HAP-1 (cell line): ENCODE measurements at regions not wholly inside any gene's neighbourhood (a gene's known extent, or its start where the extent isn't known, plus 50 kb on each side); places are given as distances from the start of the nearest gene placed in this dataset.

Experiments used
- DNase-seq, 2 experiments: peaks; one replicate each; pipeline ENCODE4 v3.0.0-alpha.2; 2016 to 2020; ENCODE audit warnings: low spot score in 2 of 2
- H3K27me3 ChIP-seq: fragments of 250-450 bp; sonication (Bioruptor Pico); 2 replicates; pipeline ENCODE4 v1.5.1; 2020; ENCODE audit warnings: low read depth, mild to moderate bottlenecking, moderate library complexity
- H3K36me3 ChIP-seq: fragments of 250-450 bp; sonication (Bioruptor Pico); replicated peaks from 2 replicates; pipeline ENCODE4 v1.5.1; 2020; ENCODE audit warnings: mild to moderate bottlenecking
- H3K4me1 ChIP-seq: fragments of 250-450 bp; sonication (Bioruptor Pico); 2 replicates; pipeline ENCODE4 v1.5.1; 2020; ENCODE audit warnings: mild to moderate bottlenecking
- H3K4me3 ChIP-seq: fragments of 250-450 bp; sonication (Bioruptor Pico); 2 replicates; pipeline ENCODE4 v1.5.1; 2020; ENCODE audit warnings: mild to moderate bottlenecking, moderate library complexity
- H3K9me3 ChIP-seq: fragments of 250-450 bp; sonication (Bioruptor Pico); 2 replicates; pipeline ENCODE4 v1.5.1; 2020; ENCODE audit warnings: mild to moderate bottlenecking, moderate library complexity
- in situ Hi-C: fragments of 300-500 bp; cut with MboI; formaldehyde crosslinking; loops from 3 replicates; pipeline ENCODE4 v1.14.3; 2020; ENCODE audit warnings: low sequenced_read_pairs, inconsistent platforms, mixed read lengths

DNA sequence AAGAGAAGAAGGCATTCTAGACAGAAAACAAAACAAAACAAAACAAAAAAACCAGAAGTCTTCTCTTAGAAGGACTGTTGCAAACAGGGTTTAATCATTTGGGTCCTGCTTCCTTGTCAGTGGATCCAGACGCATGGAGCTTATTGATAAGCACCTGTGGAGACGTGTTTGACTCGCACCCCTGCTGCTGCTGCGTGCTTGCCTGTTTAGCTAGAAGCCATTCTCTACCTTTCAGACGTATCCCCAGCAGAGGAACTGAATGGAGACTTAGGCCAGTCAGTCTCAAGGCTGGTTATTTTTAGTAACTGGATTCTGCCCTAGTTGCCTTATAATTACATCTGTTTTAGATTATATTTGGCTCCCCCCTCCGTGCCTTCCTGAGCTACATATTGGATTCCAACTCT is 186.1 kb upstream of the EEA1 start:
- no peak overlapping the region for H3K4me3 ChIP-seq
- no peak for DNase-seq
- H3K4me1 ChIP-seq, result peaks cover 8% of the 10 kb centered on the region
- in situ Hi-C loops, result no loop called here
- H3K36me3 ChIP-seq, result no peaks in the 10 kb centered on the region
- H3K27me3 ChIP-seq, result no peaks in the 10 kb centered on the region
- no peaks in the 10 kb centered on the region for H3K9me3 ChIP-seq

DNA sequence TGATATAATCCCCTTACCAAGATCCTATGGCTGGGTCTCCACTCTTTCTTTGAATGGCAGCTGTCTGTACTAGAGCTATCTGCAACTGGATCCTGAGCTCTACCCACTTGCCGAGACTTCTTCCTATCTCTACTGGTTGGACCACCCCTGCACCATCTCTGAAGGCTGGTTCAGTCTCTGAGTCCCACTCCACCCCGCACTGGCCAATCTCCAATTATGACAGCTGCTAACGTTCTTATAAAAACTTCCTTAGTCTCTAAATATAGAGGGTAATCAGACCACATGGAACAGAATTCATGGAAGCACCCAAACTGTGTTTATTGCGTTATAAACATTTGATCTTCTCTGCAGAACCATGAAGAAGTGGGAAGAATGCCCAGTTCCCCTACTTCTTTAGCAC is 186.6 kb upstream of the EEA1 start:
- H3K36me3 ChIP-seq, result no peaks in the 10 kb centered on the region
- no peaks in the 10 kb centered on the region for H3K9me3 ChIP-seq
- H3K27me3 ChIP-seq, result no peaks in the 10 kb centered on the region
- H3K4me1 ChIP-seq, result peaks cover 6% of the 10 kb centered on the region; the same call in 1 of the 2 replicates
- DNase-seq, result no peak
- in situ Hi-C loops, result no loop called here
- no peak overlapping the region for H3K4me3 ChIP-seq

DNA sequence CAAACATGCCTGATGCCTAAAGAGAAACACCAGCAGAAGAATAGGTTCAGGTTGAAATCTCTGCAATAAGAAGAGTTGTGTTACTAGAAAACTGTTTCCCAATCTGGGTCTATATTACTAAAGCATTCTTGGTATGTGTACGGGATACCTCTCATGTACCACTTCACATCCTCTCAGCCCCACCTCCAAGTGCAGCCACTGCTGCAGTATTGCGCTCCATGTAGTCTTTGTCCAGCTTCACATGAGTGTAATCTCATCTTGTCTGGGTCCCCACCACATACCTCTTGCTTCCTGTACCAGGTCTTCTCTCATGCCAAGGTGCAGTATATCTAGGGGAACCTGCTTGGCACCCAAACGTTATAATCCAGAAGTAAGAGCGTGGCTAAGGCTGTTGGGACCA is 187.5 kb upstream of the EEA1 start:
- Histone ChIP-seq H3K36me3 (no peaks in the 10 kb centered on the region), H3K4me3 (no peak overlapping the region), H3K9me3 (no peaks in the 10 kb centered on the region), H3K4me1 (peaks cover 7% of the 10 kb centered on the region), H3K27me3 (no peaks in the 10 kb centered on the region)
- in situ Hi-C loops, result no loop called here
- no peak for DNase-seq

- DNase-seq, result no peak
- H3K4me3 ChIP-seq, result no peak overlapping the region
- no peaks in the 10 kb centered on the region for H3K27me3 ChIP-seq
- no peaks in the 10 kb centered on the region for H3K36me3 ChIP-seq
- H3K9me3 ChIP-seq, result no peaks in the 10 kb centered on the region
- H3K4me1 ChIP-seq, result peaks cover 9% of the 10 kb centered on the region
- in situ Hi-C loops, result no loop called here
Observed at GRCh38 chr12:93121729-93122488, 192.8 kb upstream of the EEA1 start.

GRCh38 chr12:93122569-93123091 is 193.5 kb upstream of the EEA1 start:
- peaks cover 9% of the 10 kb centered on the region for H3K4me1 ChIP-seq
- in situ Hi-C loops, result no loop called here
- no peaks in the 10 kb centered on the region for H3K27me3 ChIP-seq
- no peak for DNase-seq
- no peak overlapping the region for H3K4me3 ChIP-seq
- H3K36me3 ChIP-seq, result no peaks in the 10 kb centered on the region
- H3K9me3 ChIP-seq, result no peaks in the 10 kb centered on the region

- no peaks in the 10 kb centered on the region for H3K36me3 ChIP-seq
- no peak overlapping the region for H3K4me3 ChIP-seq
- no peaks in the 10 kb centered on the region for H3K9me3 ChIP-seq
- no peaks in the 10 kb centered on the region for H3K27me3 ChIP-seq
- H3K4me1 ChIP-seq, result peaks cover 9% of the 10 kb centered on the region
- in situ Hi-C loops, result no loop called here
- DNase-seq, result no peak
Observed at GRCh38 chr12:93125126-93125525, 196.0 kb upstream of the EEA1 start.

- no peak for DNase-seq
- H3K27me3 ChIP-seq, result no peaks in the 10 kb centered on the region
- peaks cover 8% of the 10 kb centered on the region for H3K4me1 ChIP-seq
- H3K9me3 ChIP-seq, result no peaks in the 10 kb centered on the region
- no peak overlapping the region for H3K4me3 ChIP-seq
- in situ Hi-C loops, result no loop called here
- H3K36me3 ChIP-seq, result no peaks in the 10 kb centered on the region
Observed at GRCh38 chr12:93126069-93126474, 197.0 kb upstream of the EEA1 start.

DNA sequence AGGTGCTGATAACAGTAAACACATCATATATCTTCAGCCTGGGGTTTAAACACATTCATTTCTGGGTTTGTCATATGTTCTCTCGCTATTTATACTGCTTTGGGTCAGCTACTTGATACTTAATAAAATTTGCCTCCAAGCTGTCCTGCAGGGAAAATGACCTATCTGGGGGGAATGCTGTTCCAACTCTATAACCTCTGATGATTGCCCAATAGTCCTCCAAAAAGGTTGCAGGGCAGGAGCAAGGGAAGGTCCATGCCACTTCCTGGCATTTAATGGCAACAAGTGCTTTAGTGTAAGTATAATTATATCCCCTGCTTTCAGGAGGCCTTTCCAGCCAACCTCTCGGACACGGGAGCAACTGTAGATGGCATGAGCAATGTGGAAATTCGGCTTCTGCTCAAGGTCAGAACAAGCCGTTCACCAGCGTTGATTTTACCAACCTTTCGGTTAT is 198.0 kb upstream of the EEA1 start:
- H3K4me3 ChIP-seq, result no peak overlapping the region
- in situ Hi-C loops, result no loop called here

DNA sequence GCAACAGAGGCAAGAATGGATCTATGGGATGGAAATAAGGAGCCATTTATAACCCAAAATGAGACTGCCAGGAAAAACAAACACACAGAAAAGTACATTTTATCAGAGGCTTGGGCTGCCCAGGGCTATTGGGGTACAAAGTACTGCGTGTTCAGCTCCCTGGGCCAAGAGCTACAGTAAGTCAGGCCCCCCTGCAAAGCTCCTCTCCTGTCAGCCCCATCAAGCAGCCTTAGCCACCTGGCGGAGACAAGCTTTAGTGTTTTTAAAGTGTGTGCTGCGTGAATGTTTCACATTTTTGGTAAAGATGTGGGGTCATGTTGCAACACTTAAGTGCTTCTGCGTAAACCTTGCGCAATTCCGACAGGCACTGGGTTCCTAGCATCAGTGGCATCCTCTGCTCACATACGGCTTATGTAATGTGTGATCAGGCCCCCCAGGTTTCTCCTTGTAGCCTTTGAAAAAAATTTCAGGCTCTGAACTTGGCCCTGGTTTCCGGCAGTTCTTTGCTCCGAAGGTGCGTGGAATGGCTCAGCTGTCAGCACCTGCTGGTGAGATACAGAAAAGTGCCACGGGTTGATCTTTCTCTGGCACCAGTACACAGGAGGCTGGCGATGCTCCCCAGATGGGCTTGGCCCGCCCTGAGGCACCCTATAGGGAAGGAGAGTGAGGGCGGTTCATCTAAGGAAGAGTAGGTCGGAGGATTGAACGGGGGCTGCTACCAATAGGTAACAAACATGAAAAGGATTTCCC is 198.7 kb upstream of the EEA1 start:
- no peaks in the 10 kb centered on the region for H3K36me3 ChIP-seq
- in situ Hi-C loops, result no loop called here
- no peak for DNase-seq
- H3K4me3 ChIP-seq, result no peak overlapping the region
- no peaks in the 10 kb centered on the region for H3K4me1 ChIP-seq
- no peaks in the 10 kb centered on the region for H3K27me3 ChIP-seq
- no peaks in the 10 kb centered on the region for H3K9me3 ChIP-seq

More for the DNA sequence above, 198.0 kb upstream of the EEA1 start:
- no peaks in the 10 kb centered on the region for H3K36me3 ChIP-seq
- no peaks in the 10 kb centered on the region for H3K9me3 ChIP-seq
- no peaks in the 10 kb centered on the region for H3K27me3 ChIP-seq
- no peaks in the 10 kb centered on the region for H3K4me1 ChIP-seq
- no peak for DNase-seq

DNA sequence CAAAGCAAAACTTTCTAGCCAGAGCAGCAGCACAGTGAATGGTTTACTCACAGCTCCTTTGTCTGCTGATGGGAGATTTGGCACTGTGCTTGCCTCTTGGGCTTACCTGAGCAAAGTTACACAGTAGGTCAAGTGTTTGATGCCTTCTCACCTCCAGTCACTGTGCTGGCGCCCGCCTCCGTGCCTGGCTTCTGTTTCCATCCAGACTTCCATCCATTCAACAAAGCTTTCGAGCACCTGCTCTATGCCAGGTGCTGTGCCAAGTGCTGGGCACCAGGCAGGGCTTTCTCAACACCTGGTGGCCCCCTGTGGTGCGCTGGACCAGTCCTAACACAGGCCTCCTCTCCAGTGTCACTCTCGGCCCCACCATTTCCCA is 199.2 kb upstream of the EEA1 start:
- in situ Hi-C loops, result no loop called here
- Histone ChIP-seq H3K4me3 (no peak overlapping the region), H3K27me3 (no peaks in the 10 kb centered on the region), H3K9me3 (no peaks in the 10 kb centered on the region), H3K36me3 (no peaks in the 10 kb centered on the region), H3K4me1 (no peaks in the 10 kb centered on the region)
- no peak for DNase-seq

- H3K9me3 ChIP-seq, result no peaks in the 10 kb centered on the region
- H3K4me1 ChIP-seq, result no peaks in the 10 kb centered on the region
- in situ Hi-C loops, result no loop called here
- no peaks in the 10 kb centered on the region for H3K36me3 ChIP-seq
- H3K27me3 ChIP-seq, result no peaks in the 10 kb centered on the region
- H3K4me3 ChIP-seq, result no peak overlapping the region
- DNase-seq, result no peak
Observed at GRCh38 chr12:93130366-93131054, 201.4 kb upstream of the EEA1 start.

DNA sequence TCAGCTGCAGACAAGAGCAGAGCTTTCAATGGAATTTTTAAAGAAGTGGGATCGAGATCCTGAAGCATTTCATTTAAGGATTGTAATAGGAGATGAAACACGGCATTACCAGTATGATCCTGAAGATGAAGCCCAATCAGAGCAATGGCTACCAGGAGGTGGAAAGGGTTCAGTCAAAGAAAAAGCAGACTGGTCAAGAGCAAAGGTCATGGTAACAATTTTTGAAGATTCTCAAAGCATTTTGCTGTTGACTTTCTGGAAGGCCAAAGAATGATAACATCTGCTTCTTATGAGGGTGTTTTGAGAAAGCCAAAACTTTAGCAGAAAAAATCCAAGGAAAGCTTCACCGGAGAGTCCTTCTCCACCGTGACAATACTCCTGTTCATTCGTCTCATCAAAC is 204.3 kb upstream of the EEA1 start:
- Histone ChIP-seq H3K36me3 (no peaks in the 10 kb centered on the region), H3K4me3 (no peak overlapping the region), H3K27me3 (no peaks in the 10 kb centered on the region), H3K9me3 (no peaks in the 10 kb centered on the region), H3K4me1 (no peaks in the 10 kb centered on the region)
- in situ Hi-C loops, result no loop called here
- no peak for DNase-seq

DNA sequence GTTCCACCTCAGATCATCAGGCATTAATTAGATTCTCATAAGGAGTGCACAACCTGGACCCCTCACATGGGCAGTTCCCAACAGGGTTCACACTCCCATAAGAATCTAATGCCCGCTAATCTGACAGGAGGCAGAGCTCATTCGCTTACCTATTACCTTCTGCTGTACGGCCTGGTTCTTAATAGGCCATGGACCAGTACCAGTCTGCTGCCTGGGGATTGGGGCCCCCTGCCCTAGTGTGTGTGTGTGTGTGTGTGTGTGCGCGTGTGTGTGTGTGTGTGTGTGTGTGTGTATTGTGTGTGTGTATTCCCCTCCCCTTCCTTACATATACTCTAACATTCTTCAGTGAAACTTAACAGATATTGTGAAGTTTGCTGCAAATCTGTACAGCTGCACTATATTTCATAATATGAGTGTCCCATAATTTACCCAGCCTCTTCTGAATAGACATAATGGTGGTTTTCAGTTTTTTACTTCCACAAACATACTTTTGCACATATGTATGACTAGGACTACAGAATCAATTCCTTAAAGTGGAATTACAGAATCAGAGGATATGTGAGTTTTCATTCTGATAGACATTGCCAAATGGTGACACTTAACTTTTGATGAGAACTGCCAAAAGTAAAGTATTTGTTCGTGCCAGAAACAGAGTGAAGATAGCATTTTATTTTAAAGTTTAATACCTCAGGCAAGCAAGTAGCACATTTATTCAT is 205.2 kb upstream of the EEA1 start:
- in situ Hi-C loops, result no loop called here
- no peak for DNase-seq
- no peaks in the 10 kb centered on the region for H3K4me1 ChIP-seq
- no peaks in the 10 kb centered on the region for H3K36me3 ChIP-seq
- H3K4me3 ChIP-seq, result no peak overlapping the region
- no peaks in the 10 kb centered on the region for H3K27me3 ChIP-seq
- H3K9me3 ChIP-seq, result no peaks in the 10 kb centered on the region
